GM13977 (cell line): ENCODE measurements at regions not wholly inside any gene's neighbourhood (a gene's known extent, or its start where the extent isn't known, plus 50 kb on each side); places are given as distances from the start of the nearest gene placed in this dataset.

Experiments used
- DNase-seq: peaks from one replicate; pipeline ENCODE4 v3.0.0; 2012; ENCODE audit warnings: low spot score
- in situ Hi-C: fragments of 300-500 bp; cut with MboI; formaldehyde crosslinking; loops from one replicate; pipeline ENCODE4 v1.12.0; 2022; ENCODE audit warnings: low sequenced_read_pairs, low pct_unique_long_range_greater_than_20kb, mixed read lengths, inconsistent platforms; ENCODE audit not compliant: unreplicated experiment
- TF ChIP-seq, protein P1 (sequence below): IDR thresholded peaks from 2 replicates; pipeline ENCODE4 v1.5.1; 2012; ENCODE audit warnings: mild to moderate bottlenecking, control low read depth; ENCODE audit not compliant: insufficient read depth; ENCODE audit errors: extremely low read depth, missing control alignments

DNA sequence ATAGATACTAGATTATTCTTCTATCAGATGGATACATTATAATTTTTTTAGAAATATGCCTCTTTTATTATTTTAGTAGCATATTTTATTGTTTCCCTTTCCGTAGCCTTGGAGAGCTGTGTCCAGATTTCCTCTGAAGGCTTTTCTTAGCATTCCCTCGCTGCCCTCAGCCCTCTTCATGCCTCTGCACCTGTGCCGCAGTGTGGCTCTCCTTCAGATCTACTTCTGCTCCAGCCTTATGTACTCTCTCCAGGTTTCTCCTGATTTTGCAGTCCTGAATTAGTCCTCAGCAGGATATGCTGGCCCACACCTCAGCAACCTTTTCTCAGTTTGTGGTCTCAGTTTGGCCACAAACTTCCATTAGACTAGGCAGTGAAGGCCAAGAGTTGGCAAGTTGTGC, 1052.0 kb downstream of the TAF11L14 start:
- TF ChIP-seq, protein P1, sequence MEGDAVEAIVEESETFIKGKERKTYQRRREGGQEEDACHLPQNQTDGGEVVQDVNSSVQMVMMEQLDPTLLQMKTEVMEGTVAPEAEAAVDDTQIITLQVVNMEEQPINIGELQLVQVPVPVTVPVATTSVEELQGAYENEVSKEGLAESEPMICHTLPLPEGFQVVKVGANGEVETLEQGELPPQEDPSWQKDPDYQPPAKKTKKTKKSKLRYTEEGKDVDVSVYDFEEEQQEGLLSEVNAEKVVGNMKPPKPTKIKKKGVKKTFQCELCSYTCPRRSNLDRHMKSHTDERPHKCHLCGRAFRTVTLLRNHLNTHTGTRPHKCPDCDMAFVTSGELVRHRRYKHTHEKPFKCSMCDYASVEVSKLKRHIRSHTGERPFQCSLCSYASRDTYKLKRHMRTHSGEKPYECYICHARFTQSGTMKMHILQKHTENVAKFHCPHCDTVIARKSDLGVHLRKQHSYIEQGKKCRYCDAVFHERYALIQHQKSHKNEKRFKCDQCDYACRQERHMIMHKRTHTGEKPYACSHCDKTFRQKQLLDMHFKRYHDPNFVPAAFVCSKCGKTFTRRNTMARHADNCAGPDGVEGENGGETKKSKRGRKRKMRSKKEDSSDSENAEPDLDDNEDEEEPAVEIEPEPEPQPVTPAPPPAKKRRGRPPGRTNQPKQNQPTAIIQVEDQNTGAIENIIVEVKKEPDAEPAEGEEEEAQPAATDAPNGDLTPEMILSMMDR: no peak
- in situ Hi-C loops: no loop called here
- DNase-seq: no peak

DNA sequence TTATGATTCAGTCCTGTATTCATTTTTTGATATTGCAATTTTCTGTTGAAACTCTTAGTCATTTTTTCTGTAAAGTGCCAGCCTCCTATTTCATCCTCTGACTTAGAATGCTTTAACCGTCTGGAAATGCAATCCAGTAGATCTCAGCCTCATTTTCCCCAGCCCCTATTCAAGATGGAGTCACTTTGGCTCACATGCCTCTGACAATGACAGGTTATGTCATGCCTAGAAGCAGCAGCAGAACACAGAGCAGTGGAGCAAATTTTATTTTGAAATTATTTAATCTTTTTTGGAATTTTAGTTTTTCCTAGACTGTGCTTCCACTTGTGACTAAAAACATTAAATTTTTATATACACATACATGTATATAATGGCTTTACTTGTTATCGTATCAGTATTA, 1053.2 kb downstream of the TAF11L14 start:
- in situ Hi-C loops: no loop called here
- no peak for DNase-seq
- TF ChIP-seq, protein P1: no peak

DNA sequence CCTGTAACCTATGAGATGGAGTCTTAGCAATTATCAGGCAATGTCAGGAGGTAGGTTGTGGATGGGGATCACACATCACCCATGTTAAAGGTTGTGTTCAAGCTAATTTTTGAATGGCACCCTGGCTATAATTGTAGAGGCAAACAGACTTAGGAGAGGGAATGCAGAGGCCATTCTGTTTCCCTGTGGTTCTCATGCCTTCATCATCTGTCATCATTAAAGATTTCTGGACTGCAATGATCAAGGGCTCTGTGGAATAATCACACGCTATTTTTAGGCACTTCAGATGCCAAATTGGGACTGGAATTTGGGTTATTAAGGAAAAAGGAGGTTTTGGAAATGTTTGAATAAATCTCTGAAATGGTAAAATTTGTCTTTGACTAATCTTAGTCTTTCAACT, 1065.4 kb downstream of the TAF11L14 start:
- TF ChIP-seq, protein P1: no peak
- DNase-seq: no peak
- in situ Hi-C loops: no loop called here

DNA sequence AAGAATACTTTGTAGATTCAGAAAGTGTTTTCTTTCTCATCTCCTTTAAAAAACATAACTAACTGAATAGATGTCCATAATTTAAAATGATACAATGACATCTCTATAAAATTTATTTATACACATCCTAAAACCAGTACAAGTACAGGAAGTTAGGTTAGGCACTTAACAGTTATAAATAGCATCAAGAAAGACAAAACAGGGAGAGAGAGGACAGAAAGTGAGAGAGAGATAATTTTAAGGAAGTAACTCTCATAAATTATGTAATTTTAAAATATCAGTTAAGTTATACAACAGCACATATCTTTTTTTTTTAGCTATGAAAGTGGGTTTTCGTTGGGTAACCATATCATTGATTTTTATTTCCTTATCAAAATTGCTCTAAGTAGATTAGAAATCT, 1068.6 kb downstream of the TAF11L14 start:
- in situ Hi-C loops: no loop called here
- TF ChIP-seq, protein P1: no peak
- no peak for DNase-seq

DNA sequence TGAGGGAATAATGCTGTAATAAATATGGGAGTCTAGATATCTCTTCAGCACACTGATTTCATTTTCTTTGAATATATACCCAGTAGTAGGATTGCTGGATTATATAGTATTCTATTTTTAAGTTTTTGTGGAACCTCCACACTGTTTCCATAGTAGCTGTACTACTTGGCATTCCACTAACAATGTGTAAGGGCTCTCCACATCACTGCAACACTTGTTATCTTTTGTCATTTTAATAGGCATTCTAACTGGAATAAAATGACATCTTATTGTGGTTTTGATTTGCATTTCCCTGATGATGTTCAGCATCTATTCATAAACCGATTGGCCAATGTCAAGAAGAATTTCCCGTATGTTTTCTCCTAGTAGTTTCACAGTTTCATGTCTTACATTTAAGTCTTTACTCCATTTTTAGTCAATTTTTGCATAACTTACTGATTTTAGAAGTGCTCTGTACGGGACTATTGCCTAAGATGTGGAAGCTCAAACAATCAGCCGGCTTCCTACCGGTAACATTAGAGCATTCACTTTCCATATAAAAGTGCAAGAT, 1078.8 kb downstream of the TAF11L14 start:
- DNase-seq: no peak
- in situ Hi-C loops: no loop called here

DNA sequence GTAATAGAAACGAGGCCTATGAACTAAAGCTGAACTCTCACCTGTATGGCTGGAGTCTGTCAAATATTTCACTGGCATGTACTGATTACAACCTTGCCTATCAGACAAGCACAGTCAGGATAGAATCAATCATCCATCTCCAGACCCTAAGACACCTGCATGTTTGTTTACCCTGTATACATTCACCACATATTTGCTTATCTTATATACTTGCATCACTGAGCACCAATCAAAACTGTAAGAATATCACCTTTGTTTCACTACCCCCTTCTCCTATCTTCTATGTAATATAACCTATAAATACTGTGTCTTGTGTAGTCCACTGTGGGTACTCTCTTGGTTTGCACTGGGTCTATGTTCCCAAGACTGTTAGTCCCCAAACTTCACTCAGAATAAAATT, 1085.7 kb downstream of the TAF11L14 start:
- no peak for DNase-seq
- in situ Hi-C loops: no loop called here
- TF ChIP-seq, protein P1: no peak

More for the DNA sequence above, 1078.8 kb downstream of the TAF11L14 start:
- TF ChIP-seq, protein P1: no peak
